Effector CD8-positive, alpha-beta T cell (primary cell): ENCODE measurements at regions not wholly inside any gene's neighbourhood (a gene's known extent, or its start where the extent isn't known, plus 50 kb on each side); places are given as distances from the start of the nearest gene placed in this dataset.
A peak's percentile ranks its signal among the peaks of the same experiment; 100 is the strongest.
"Not testable (repeated sequence)": the region's sequence is repeated elsewhere in the genome, so short reads cannot be mapped to it uniquely, and the experiment has no call there.

ENCODE experiments used
- DNase-seq: peaks from one replicate; lab custom pipeline; 2025; lab: John Stamatoyannopoulos, UW

GRCh38 chr2:84373391-84373790 is 85.7 kb downstream of the SUCLG1 start:
- DNase-seq: no peak

- no peak for DNase-seq
These were observed 96.5 kb downstream of the SUCLG1 start for GRCh38 chr2:84362541-84362940.

- no peak for DNase-seq
These were observed 121.0 kb downstream of the SUCLG1 start for GRCh38 chr2:84338069-84338468.

- no peak for DNase-seq
These were observed 131.3 kb downstream of the SUCLG1 start for GRCh38 chr2:84327645-84328249.

- no peak for DNase-seq
These were observed 132.1 kb downstream of the SUCLG1 start for GRCh38 chr2:84326831-84327432.

GRCh38 chr2:84323890-84324289 is 135.2 kb downstream of the SUCLG1 start:
- DNase-seq: no peak

GRCh38 chr2:84320940-84321339 is 138.1 kb downstream of the SUCLG1 start:
- no peak for DNase-seq

- no peak for DNase-seq
These were observed 139.5 kb downstream of the SUCLG1 start for GRCh38 chr2:84319581-84319980.

- DNase-seq: no peak
These were observed 141.9 kb downstream of the SUCLG1 start for GRCh38 chr2:84317135-84317534.

GRCh38 chr2:84314901-84315330 is 144.2 kb downstream of the SUCLG1 start:
- peak; percentile 46 for DNase-seq

GRCh38 chr2:84314250-84314649 is 144.8 kb downstream of the SUCLG1 start:
- no peak for DNase-seq

- no peak for DNase-seq
These were observed 149.8 kb downstream of the SUCLG1 start for GRCh38 chr2:84309281-84309680.

- DNase-seq: no peak
These were observed 152.7 kb downstream of the SUCLG1 start for GRCh38 chr2:84306361-84306760.

GRCh38 chr2:84302513-84303412 is 156.3 kb downstream of the SUCLG1 start:
- no peak for DNase-seq

GRCh38 chr2:84301717-84302116 is 157.4 kb downstream of the SUCLG1 start:
- no peak for DNase-seq

- DNase-seq: no peak
These were observed 158.4 kb downstream of the SUCLG1 start for GRCh38 chr2:84300696-84301029.

GRCh38 chr2:84300001-84300695 is 158.9 kb downstream of the SUCLG1 start:
- DNase-seq: not testable (repeated sequence)

GRCh38 chr2:84299211-84299775 is 159.8 kb downstream of the SUCLG1 start:
- no peak for DNase-seq

- no peak for DNase-seq
These were observed 161.9 kb downstream of the SUCLG1 start for GRCh38 chr2:84297155-84297554.

GRCh38 chr2:84293791-84294380 is 165.2 kb downstream of the SUCLG1 start:
- DNase-seq: no peak

- no peak for DNase-seq
These were observed 166.5 kb downstream of the SUCLG1 start for GRCh38 chr2:84292545-84292944.

- DNase-seq: no peak
These were observed 168.5 kb downstream of the SUCLG1 start for GRCh38 chr2:84290537-84290936.
